Hematopoietic multipotent progenitor cell treated with erythropoietin and hydrocortisone succinate and interleukin-3 and kit ligand, for 6 days (in vitro differentiated cells): ENCODE measurements at regions not wholly inside any gene's neighbourhood (a gene's known extent, or its start where the extent isn't known, plus 50 kb on each side); places are given as distances from the start of the nearest gene placed in this dataset.

ENCODE experiments used
- DNase-seq: peaks from one replicate; pipeline ENCODE4 v3.0.0-alpha.2; 2015

- DNase-seq: no peak
Observed at GRCh38 chr5:115372146-115372545, 75.7 kb upstream of the CCDC112 start.

DNA sequence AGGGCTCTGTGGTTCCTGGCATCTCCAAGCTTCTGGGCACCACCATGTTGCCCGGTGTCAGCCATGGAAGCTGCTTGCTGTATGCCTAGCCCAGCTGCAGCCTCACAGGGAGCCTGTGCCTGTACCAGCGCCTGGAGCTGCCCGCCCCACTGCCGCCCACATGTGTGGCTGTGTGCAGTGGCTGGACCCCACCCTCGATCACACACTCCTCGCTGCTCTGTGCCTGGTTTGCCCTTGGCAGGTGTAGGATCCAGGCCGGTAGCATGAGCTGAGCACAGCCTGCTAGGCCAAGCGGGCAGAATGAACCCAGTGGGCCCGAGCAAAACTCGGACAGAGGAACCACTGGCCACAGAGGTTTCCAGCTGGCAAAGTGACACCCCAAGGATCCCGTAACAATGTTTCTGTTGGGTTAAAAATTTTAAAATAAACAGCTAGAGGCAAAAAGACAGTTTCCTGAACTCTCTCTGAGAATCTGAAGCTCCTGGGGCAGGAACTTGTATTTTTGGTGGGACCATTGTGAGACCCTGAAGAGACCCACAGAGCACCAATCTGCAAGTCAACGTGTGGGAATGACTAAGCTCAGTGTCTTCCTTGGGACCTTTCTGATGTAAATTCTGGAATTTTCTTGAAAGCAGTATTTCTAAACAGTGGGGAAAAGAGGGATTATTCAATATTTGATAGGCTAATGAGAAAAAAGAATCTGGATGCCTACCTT lies 73.1 kb upstream of the CCDC112 start:
- DNase-seq: no peak

GRCh38 chr5:115366223-115366622 lies 69.8 kb upstream of the CCDC112 start:
- peak; percentile 62 for DNase-seq

- no peak for DNase-seq
Observed at GRCh38 chr5:115363879-115364278, 67.4 kb upstream of the CCDC112 start.

GRCh38 chr5:115360046-115360685 lies 63.7 kb upstream of the CCDC112 start:
- DNase-seq: no peak

- no peak for DNase-seq
Observed at GRCh38 chr5:115355767-115356381, 59.4 kb upstream of the CCDC112 start.

DNA sequence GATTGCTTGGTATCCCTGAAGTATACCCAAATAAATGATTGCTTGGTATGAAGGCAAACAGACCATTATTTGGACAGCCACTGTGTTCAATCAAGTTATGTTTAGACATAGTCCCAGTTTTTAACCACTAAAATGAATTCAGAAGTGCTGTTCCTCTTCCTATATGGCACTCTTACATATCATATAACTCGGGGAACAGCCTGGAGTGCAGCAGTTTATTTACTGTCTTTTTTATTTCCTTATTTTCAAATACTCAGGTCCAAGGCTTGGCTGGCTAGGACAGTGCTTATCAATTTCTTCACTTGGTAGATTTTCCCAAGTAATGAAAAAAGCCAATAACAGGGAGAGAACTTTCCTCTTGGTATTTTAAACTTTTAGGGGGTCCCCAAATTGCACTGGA lies 58.6 kb upstream of the CCDC112 start:
- no peak for DNase-seq

GRCh38 chr5:115354246-115354645 lies 57.8 kb upstream of the CCDC112 start:
- no peak for DNase-seq

GRCh38 chr5:115352571-115352970 lies 56.1 kb upstream of the CCDC112 start:
- DNase-seq: no peak

DNA sequence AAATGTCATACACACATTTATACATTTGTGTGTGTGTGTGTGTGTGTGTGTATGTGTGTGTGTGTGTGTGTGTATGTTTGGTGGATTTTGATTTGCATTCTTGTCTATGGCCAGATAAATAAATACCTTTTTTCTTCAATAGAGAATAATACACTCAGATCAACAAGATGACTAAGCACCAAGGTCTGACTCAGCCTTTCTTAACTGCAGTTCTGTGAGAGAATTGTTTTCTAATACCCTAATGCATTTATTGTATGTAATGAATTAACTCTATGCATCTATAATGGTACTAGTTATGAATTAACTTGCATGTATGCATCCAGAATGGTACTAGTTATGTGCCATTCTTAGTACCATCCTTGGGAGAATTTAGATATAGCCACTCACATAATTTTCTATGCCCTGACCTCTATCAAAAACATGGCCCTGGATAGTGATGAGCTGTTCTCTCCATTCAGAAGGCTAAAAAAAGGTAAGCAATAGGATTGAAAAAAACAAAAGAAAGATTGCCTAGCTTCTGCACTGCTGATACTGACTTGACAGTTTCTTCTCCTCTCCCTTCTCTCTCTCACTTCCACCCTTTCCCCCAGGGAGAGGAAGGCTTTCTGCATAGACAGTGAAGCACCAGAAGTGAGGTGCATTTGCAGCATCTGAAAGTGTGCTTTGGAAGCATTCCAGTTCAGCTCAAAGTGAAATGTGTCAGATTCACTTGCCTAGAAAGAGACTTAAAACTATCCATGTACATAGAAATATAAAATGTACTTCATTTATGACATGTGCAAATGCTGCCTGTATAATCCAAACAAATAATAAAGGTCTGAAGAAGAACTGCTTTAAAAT lies 55.1 kb upstream of the CCDC112 start:
- DNase-seq: no peak

GRCh38 chr5:115350894-115351293 lies 54.4 kb upstream of the CCDC112 start:
- DNase-seq: no peak

GRCh38 chr5:115349001-115349817 lies 52.8 kb upstream of the CCDC112 start:
- peak; percentile 10 for DNase-seq

GRCh38 chr5:115348175-115348574 lies 51.7 kb upstream of the CCDC112 start:
- DNase-seq: no peak
